SKM-1 (cell line): ENCODE measurements at regions not wholly inside any gene's neighbourhood (a gene's known extent, or its start where the extent isn't known, plus 50 kb on each side); places are given as distances from the start of the nearest gene placed in this dataset.
"Not testable (repeated sequence)": the region's sequence is repeated elsewhere in the genome, so short reads cannot be mapped to it uniquely, and the experiment has no call there.

Experiments used
- DNase-seq: peaks from one replicate; lab custom pipeline; 2025; ENCODE audit not compliant: unreplicated experiment; lab: John Stamatoyannopoulos, UW

DNA sequence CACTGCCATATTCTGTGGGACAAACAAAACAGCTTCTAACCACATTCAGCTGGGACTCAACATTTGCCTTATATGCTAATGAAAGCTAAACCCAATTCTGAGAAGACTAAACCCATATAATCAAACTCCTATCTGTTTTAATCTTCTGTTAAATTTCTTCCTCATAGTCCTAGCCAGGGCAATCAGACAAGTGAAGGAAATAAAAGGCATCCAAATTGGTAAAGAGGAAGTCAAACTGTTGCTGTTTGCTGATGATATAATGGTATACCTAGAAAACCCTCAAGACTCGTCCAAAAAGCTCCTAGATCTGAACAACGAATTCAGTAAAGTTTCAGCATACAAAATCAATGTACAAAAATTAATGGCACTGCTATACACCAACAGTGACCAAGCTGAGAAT, 157.1 kb downstream of the PHLDA1 start:
- DNase-seq, result no peak

DNA sequence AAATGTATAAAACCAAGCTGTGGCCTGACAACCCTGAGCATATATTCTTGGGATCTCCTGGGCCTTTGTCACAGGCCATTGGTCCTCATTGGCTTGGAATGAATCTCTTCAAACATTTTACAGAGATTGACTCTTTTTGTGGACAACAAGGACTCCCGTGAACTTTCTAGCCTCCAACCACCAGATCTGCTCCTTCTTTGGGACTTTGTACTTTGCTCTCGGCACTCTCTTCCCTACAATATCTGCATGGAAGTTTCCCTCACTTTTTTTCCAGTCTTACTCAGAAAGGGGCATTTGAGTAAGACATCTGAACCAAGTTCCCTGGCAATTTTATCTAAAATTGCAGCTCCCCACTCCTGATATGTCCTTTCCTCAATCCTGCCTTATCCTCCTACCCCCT, 158.8 kb downstream of the PHLDA1 start:
- no peak for DNase-seq

DNA sequence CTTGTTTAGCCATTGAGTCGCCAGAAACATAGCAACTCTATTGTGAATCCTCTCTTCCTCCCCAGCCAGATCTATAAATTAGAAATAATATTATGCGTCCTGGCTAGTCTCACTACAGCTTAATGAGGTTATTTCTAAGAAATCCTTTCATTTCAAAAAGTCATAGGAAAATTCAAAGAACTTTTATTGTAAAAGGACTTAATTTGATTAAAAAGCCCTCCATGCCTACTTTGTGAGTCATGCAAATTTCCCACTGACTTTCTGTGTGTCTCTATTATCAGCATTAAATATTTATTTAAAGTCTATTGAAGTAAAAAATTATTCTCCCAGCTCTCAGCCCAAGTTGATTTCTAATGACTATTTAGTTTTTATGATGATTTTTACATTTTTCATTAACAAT, 160.7 kb downstream of the PHLDA1 start:
- no peak for DNase-seq

DNA sequence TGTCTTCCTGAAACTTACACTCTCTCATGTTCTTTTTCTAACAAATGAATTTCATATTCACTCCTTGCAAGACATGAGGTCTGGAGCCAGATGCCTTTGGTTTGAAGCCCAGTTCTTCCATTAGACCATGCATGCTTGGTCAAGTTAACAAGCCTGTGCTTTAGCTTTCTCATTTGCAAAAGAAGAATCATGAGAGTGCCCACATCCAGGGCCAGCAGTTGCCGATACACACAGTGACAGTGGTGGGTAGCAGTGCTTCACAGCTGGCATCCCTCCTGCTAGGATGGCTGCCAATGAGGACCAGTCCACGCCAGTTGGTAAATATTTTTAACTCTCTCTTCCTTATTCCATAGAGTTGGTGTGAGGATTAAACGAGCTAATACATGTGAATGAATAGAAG, 163.1 kb downstream of the PHLDA1 start:
- no peak for DNase-seq

GRCh38 chr12:75865315-75865714, 166.3 kb downstream of the PHLDA1 start:
- no peak for DNase-seq

- DNase-seq, result no peak
These were observed 167.4 kb downstream of the PHLDA1 start for GRCh38 chr12:75864161-75864560.

DNA sequence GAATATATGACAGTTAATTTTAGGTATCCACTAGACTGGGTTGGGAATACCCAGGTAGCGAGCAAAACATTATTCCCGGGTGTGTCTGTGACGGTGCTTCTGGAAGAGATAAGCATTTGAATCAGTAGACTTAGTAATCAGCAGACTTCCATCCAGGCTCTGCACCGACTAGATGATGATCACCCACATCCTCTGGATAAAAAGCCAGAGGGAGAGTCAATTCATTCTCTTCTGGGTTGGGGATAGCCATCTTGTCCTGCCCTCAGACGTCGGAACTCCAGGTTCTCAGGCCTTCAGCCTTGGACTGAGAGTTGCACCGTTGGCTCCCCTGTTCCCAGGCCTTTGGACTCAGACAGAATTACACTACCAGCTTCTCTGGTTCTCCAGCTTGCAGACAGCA, 168.0 kb downstream of the PHLDA1 start:
- DNase-seq, result no peak

DNA sequence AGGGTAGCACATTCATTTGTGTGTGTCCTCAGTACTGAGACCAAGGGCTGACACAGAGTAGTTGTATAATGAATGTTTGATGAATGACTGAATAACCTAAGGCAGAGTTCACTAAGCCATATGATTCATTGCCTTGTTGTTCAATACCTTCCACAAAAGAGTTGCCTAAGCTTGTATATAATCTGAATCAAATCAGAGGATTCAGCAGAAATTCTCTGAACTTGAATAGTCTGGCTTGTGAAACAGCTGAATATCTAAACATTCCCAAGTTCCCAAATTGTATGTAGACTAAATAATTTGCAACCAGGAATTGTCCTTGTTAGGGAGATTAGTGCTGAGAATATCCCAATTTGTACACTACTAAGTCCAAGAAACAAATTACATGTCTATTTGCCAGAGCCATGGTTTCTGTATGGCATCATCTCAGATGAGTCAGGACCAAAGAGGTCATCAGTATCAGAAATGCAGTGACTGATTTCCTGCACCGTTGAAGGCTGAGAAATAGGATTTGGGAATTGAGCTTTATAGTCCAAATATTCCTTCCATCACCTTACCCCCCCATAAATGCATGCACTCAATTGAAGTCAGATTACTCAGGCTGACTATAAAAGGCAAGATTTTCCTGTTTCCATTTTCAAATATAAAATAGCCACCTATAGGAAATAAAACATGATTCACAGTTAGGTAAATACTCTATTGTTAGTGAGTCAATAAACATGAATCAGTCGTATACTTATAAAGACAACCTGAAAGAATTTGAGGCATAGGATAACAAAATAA, 168.7 kb downstream of the PHLDA1 start:
- DNase-seq, result no peak

DNA sequence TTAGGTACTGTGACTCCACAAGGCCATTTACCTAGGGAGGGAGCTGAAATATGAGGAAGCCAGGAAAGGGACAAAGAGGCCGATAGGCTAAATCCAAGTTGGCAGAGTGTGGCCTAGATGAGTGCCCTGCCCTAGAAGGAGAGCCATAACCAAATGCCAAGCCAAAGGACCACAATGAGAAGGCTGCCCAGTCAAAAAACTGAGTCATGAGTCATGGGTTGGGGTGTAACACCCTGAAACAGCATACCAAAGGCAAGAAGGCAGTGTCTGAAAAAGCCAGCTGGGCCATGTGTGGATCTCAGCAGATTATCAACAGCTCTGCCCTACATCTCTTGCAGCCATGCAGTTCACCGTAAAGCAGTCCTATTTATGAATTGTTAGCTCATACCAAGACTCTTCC, 171.7 kb downstream of the PHLDA1 start:
- no peak for DNase-seq

DNA sequence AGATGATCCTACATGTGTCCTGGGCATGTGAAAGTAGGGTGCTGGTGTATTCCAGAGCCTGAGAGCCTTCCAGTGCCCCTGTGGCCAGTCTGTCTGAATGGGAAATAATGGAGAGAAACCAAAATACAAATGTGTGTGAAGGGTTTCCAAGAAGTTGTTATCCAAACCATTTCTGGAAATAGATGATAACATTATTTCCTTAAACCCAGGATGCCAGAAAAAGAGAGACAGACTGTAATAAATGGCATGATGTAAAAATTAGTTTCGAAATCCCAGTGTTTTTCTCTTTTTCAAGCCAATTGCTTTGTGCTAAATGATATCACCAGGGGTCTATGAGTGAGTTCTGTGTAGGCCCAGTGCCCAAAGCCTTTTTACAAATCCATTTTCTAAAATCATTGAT, 175.3 kb downstream of the PHLDA1 start:
- no peak for DNase-seq

- no peak for DNase-seq
These were observed 176.2 kb downstream of the PHLDA1 start for GRCh38 chr12:75855360-75855759.

DNA sequence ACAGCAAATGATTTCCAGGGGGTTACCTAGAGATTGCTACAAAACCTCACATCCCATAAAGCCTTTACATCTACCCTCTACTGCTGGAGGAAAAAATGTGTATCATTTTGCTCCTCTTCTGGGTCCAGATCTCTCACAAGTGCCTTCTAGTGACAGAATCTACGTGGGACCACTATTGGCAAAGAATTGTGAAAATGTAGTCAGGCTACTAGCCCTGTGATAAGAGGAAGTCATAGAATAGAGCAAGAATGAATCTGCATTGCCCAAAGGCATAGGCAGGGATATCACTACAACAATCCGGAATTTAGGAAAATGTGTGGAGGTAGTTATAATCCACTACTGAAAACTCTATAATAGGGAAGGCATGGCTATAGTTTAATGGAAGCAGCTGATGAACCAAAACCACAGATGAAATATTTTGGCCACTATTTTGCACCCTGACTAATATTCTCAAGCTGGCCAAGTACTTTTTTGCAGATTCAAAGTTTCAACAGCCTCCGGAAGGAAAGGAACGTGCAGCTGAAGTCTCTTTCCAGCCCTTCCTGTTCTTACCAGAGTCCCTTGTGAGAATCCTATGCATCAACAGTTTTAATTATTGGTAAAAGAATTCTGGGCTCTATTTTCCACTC, 176.8 kb downstream of the PHLDA1 start:
- no peak for DNase-seq

DNA sequence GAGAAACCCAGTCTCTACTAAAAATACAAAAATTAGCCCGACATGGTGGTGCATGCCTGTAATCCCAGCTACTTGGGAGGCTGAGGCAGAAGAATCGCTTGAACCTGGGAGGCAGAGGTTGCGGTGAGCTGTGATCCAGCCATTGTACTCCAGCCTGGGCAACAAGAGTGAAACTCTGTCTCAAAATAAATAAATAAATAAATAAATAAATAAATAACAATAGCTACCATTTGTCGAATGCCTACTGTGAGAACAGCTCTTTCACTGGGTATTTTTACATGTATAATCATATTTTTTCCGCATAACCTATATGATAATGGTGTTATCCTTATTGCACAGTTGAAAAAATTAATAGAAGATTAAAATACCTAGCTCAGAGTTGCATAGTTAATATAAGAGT, 177.4 kb downstream of the PHLDA1 start:
- not testable (repeated sequence) for DNase-seq

- DNase-seq, result no peak
These were observed 177.9 kb downstream of the PHLDA1 start for GRCh38 chr12:75853626-75854025.

DNA sequence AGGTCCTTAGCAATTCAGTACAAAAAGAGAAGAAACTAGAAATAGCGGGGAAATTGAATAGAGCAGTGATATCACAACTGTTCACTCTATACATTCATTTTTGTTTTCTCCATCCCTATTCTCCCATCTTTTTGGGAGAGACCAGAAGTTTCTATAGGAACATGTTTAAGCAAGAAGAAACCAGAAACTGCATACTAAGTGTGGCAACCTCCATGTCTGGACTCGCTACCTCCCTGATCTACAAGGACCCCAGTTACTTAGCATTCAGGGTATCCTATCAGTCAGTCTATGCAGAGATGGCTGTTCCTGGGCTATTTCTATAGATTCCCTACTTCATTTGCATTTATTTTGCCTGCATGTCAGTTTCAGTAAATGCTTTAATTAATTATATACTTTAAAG, 178.6 kb downstream of the PHLDA1 start:
- no peak for DNase-seq

- DNase-seq, result no peak
These were observed 179.4 kb downstream of the PHLDA1 start for GRCh38 chr12:75852143-75852542.

GRCh38 chr12:75850721-75851462, 180.7 kb downstream of the PHLDA1 start:
- DNase-seq, result no peak

GRCh38 chr12:75848961-75849360, 182.6 kb downstream of the PHLDA1 start:
- DNase-seq, result no peak

GRCh38 chr12:75848431-75848925, 183.1 kb downstream of the PHLDA1 start:
- no peak for DNase-seq

GRCh38 chr12:75846102-75846501, 185.5 kb downstream of the PHLDA1 start:
- no peak for DNase-seq

DNA sequence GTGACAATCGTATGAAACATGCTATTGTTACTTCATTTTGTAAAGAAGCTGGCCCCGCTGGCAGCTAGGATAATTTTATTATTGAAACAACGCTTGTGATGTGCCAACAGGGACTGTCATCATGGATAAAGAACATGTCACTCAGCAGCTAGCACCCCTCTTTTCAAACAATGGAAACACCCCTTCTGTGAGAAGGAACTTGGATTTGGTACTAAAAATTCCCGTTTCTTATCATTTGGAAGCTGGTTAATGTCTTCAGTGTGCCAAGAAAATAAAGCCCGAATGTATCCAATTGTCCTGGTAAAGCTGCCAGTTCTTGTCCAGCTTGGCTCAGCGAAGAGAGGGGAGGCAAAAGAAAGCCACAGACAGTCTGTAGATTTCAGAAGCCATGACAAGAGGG, 186.6 kb downstream of the PHLDA1 start:
- no peak for DNase-seq
